WTC11 (cell line): ENCODE measurements at regions not wholly inside any gene's neighbourhood (a gene's known extent, or its start where the extent isn't known, plus 50 kb on each side); places are given as distances from the start of the nearest gene placed in this dataset.
"Not testable (repeated sequence)": the region's sequence is repeated elsewhere in the genome, so short reads cannot be mapped to it uniquely, and the experiment has no call there.

Experiments used
- CTCF ChIP-seq: fragments of 200-600 bp; IDR thresholded peaks from 2 replicates; pipeline ENCODE4 v1.8.0; 2022; ENCODE audit warnings: antibody characterized with exemption
- GABPB1 ChIP-seq: sonication (generic); formaldehyde crosslinking; IDR thresholded peaks from 2 replicates; pipeline ENCODE4 v1.8.1; 2023; ENCODE audit warnings: mild to moderate bottlenecking, missing genetic modification reagents
- MAX ChIP-seq: sonication (generic); formaldehyde crosslinking; IDR thresholded peaks from 2 replicates; pipeline ENCODE4 v1.8.0; 2022; ENCODE audit warnings: mild to moderate bottlenecking, missing genetic modification reagents
- TF ChIP-seq, protein P1 (sequence below): sonication (generic); formaldehyde crosslinking; IDR thresholded peaks from 2 replicates; pipeline ENCODE4 v1.8.1; 2023; ENCODE audit warnings: mild to moderate bottlenecking, missing genetic modification reagents, moderate library complexity
- TF ChIP-seq, protein P2 (sequence below): sonication (generic); formaldehyde crosslinking; IDR thresholded peaks from 2 replicates; pipeline ENCODE4 v1.8.1; 2022; ENCODE audit warnings: low read depth, missing genetic modification reagents, borderline replicate concordance
- TF ChIP-seq, protein P3 (sequence below): sonication (generic); formaldehyde crosslinking; IDR thresholded peaks from 2 replicates; pipeline ENCODE4 v1.8.1; 2022; ENCODE audit warnings: mild to moderate bottlenecking, missing genetic modification reagents, moderate library complexity, borderline replicate concordance

DNA sequence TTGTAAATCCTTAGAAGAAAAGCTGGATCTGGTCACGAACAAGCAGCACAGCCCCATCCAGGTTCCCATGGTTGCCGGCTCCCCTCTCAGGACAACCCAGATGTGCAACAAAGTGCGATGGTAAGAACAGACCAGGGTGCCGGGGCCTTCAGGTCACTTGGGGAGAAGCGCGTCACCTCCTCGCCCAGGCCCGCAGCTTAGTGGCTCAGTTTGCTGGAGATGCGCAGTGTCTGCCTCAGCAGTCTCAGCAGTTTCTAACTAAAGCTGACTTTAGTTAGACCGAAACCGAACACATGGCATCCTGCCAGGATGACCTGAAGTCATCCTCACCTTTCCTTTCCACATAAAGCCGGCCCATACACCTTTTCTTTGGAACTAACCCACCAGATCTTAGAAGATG is 131.4 kb downstream of the LAT start:
- not testable (repeated sequence) for TF ChIP-seq CTCF; GABPB1 (CRISPR knock-in tag); MAX (CRISPR knock-in tag)
- TF ChIP-seq, protein P1, sequence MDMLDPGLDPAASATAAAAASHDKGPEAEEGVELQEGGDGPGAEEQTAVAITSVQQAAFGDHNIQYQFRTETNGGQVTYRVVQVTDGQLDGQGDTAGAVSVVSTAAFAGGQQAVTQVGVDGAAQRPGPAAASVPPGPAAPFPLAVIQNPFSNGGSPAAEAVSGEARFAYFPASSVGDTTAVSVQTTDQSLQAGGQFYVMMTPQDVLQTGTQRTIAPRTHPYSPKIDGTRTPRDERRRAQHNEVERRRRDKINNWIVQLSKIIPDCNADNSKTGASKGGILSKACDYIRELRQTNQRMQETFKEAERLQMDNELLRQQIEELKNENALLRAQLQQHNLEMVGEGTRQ, result not testable (repeated sequence)
- TF ChIP-seq, protein P2, sequence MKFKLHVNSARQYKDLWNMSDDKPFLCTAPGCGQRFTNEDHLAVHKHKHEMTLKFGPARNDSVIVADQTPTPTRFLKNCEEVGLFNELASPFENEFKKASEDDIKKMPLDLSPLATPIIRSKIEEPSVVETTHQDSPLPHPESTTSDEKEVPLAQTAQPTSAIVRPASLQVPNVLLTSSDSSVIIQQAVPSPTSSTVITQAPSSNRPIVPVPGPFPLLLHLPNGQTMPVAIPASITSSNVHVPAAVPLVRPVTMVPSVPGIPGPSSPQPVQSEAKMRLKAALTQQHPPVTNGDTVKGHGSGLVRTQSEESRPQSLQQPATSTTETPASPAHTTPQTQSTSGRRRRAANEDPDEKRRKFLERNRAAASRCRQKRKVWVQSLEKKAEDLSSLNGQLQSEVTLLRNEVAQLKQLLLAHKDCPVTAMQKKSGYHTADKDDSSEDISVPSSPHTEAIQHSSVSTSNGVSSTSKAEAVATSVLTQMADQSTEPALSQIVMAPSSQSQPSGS (CRISPR knock-in tag), result not testable (repeated sequence)
- TF ChIP-seq, protein P3, sequence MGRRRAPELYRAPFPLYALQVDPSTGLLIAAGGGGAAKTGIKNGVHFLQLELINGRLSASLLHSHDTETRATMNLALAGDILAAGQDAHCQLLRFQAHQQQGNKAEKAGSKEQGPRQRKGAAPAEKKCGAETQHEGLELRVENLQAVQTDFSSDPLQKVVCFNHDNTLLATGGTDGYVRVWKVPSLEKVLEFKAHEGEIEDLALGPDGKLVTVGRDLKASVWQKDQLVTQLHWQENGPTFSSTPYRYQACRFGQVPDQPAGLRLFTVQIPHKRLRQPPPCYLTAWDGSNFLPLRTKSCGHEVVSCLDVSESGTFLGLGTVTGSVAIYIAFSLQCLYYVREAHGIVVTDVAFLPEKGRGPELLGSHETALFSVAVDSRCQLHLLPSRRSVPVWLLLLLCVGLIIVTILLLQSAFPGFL (CRISPR knock-in tag), result not testable (repeated sequence)
